HUES6 (cell line): ENCODE measurements at regions not wholly inside any gene's neighbourhood (a gene's known extent, or its start where the extent isn't known, plus 50 kb on each side); places are given as distances from the start of the nearest gene placed in this dataset.

ENCODE experiments used
- H3K27ac ChIP-seq: 2 replicates; pipeline ENCODE4 v1.7.0; 2013; ENCODE audit warnings: low read depth, mild to moderate bottlenecking, low read length, inconsistent platforms
- H3K27me3 ChIP-seq: 2 replicates; pipeline ENCODE4 v1.6.1; 2013; ENCODE audit warnings: low read length; ENCODE audit not compliant: control insufficient read depth, insufficient read depth
- H3K36me3 ChIP-seq: 2 replicates; pipeline ENCODE4 v1.6.1; 2013; ENCODE audit warnings: low read length; ENCODE audit not compliant: control insufficient read depth, insufficient read depth
- H3K4me1 ChIP-seq: 2 replicates; pipeline ENCODE4 v1.6.1; 2013; ENCODE audit warnings: low read length; ENCODE audit not compliant: control insufficient read depth, insufficient read depth
- H3K4me3 ChIP-seq: 2 replicates; pipeline ENCODE4 v1.5.1; 2013; ENCODE audit warnings: low read depth, low read length
- H3K9ac ChIP-seq: one replicate; pipeline ENCODE4 v1.6.1; 2013; ENCODE audit warnings: mild to moderate bottlenecking, low read length
- H3K9me3 ChIP-seq: 2 replicates; pipeline ENCODE4 v1.6.1; 2013; ENCODE audit warnings: low read depth, low read length; ENCODE audit not compliant: control insufficient read depth, insufficient read depth

- Histone ChIP-seq H3K4me3 (no peak overlapping the region), H3K9ac (no peak overlapping the region), H3K27me3 (no peaks in the 10 kb centered on the region), H3K9me3 (no peaks in the 10 kb centered on the region), H3K27ac (no peak overlapping the region), H3K4me1 (no peaks in the 10 kb centered on the region), H3K36me3 (no peaks in the 10 kb centered on the region)
Observed at GRCh38 chr3:117003501-117003900, 293.9 kb downstream of the TUSC7 start.

GRCh38 chr3:117005274-117005673 is 295.7 kb downstream of the TUSC7 start:
- Histone ChIP-seq H3K9me3 (no peaks in the 10 kb centered on the region), H3K4me3 (no peak overlapping the region), H3K27ac (no peak overlapping the region), H3K9ac (no peak overlapping the region), H3K36me3 (no peaks in the 10 kb centered on the region), H3K4me1 (no peaks in the 10 kb centered on the region), H3K27me3 (no peaks in the 10 kb centered on the region)

DNA sequence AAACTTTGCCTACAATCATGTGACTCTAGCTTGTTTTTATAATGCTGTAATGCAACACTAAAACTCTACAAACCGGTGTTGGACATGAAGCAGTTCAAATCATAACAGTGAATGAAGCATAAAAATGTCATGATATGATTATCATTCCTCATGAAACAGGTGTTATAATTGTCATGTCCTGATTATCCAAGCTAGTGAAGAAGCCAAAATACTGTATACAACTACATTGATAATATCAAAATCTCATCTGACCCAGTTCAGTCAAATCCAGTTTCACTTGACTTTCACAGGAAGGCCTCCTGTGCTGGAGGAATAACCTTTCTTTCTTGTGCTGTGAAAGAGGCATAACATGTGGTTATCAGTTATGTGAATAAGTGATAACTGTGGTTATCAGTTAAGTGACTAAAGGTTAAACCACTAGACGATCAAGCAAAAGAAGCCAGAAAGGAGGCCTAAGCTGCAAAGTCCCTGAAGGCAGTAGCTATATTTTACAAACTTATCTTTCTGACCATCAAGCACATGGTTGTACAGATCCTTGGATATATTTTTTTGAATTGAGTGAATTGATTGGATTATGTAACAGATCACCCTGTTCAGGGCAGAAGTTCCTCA is 296.4 kb downstream of the TUSC7 start:
- Histone ChIP-seq H3K27me3 (no peaks in the 10 kb centered on the region), H3K27ac (no peak overlapping the region), H3K9me3 (no peaks in the 10 kb centered on the region), H3K4me3 (no peak overlapping the region), H3K36me3 (no peaks in the 10 kb centered on the region), H3K9ac (no peak overlapping the region), H3K4me1 (no peaks in the 10 kb centered on the region)

DNA sequence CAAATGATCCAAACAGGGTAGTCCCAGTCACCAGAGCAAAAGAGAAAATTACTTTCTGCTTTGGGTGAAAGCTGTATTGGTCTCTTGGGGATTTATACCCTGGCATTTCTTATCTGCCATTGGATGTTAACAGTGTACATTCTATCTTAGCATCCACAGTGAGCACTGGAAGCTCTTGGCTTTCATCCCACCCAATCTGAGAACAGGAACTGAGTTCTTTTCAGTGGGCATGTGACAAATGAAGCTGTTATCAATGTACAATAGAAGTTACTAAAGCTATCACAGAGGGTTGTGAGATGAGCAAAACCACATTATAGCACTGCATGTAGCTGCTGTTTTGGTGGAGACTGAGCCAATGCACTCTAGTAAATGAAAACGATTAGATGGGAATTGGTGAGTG is 300.7 kb downstream of the TUSC7 start:
- Histone ChIP-seq H3K9me3 (no peaks in the 10 kb centered on the region), H3K4me3 (no peak overlapping the region), H3K36me3 (no peaks in the 10 kb centered on the region), H3K9ac (no peak overlapping the region), H3K27me3 (no peaks in the 10 kb centered on the region), H3K27ac (no peak overlapping the region), H3K4me1 (no peaks in the 10 kb centered on the region)

- Histone ChIP-seq H3K9ac (no peak overlapping the region), H3K27me3 (no peaks in the 10 kb centered on the region), H3K4me1 (peaks cover 3% of the 10 kb centered on the region; the same call in 1 of the 2 replicates), H3K27ac (no peak overlapping the region), H3K9me3 (no peaks in the 10 kb centered on the region), H3K4me3 (no peak overlapping the region), H3K36me3 (no peaks in the 10 kb centered on the region)
Observed at GRCh38 chr3:117011687-117012250, 302.2 kb downstream of the TUSC7 start.

GRCh38 chr3:117016378-117016777 is 306.8 kb downstream of the TUSC7 start:
- no peaks in the 10 kb centered on the region for H3K36me3 ChIP-seq
- no peaks in the 10 kb centered on the region for H3K27me3 ChIP-seq
- no peak overlapping the region for H3K27ac ChIP-seq

GRCh38 chr3:117017135-117017894 is 307.7 kb downstream of the TUSC7 start:
- H3K4me1 ChIP-seq = peaks cover 3% of the 10 kb centered on the region; the same call in 1 of the 2 replicates
- H3K27me3 ChIP-seq = no peaks in the 10 kb centered on the region
- H3K4me3 ChIP-seq = no peak overlapping the region
- H3K36me3 ChIP-seq = no peaks in the 10 kb centered on the region
- no peak overlapping the region for H3K27ac ChIP-seq
- no peak overlapping the region for H3K9ac ChIP-seq
- H3K9me3 ChIP-seq = no peaks in the 10 kb centered on the region

More at GRCh38 chr3:117016378-117016777, 306.8 kb downstream of the TUSC7 start:
- no peak overlapping the region for H3K4me3 ChIP-seq
- peaks cover 3% of the 10 kb centered on the region; the same call in 1 of the 2 replicates for H3K4me1 ChIP-seq
- H3K9ac ChIP-seq = no peak overlapping the region
- no peaks in the 10 kb centered on the region for H3K9me3 ChIP-seq

DNA sequence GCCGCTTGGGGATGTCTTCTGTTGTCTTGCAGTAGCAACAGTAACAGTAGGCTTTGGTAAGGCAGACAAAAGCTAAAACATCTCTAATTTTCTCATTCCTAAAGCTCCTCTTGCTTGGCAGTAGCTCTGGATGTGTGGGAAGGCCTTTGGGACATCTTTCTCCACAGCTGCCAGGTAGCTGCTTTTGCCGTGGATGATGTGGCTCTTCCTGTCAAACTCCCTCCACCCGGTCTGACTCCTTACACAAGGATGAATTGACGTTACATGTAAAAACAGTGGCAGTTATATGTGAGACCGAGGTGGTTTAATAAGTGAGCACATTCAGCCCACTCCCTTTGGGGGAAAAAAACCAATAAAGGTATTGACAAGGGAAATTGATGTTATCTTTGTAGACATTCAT is 309.1 kb downstream of the TUSC7 start:
- Histone ChIP-seq H3K36me3 (no peaks in the 10 kb centered on the region), H3K9ac (no peak overlapping the region), H3K27me3 (no peaks in the 10 kb centered on the region), H3K27ac (no peak overlapping the region), H3K4me3 (no peak overlapping the region), H3K4me1 (peaks cover 3% of the 10 kb centered on the region; the same call in 1 of the 2 replicates), H3K9me3 (no peaks in the 10 kb centered on the region)

GRCh38 chr3:117019082-117019713 is 309.6 kb downstream of the TUSC7 start:
- Histone ChIP-seq H3K4me1 (peaks cover 3% of the 10 kb centered on the region; the same call in 1 of the 2 replicates), H3K27me3 (no peaks in the 10 kb centered on the region), H3K4me3 (no peak overlapping the region), H3K9ac (no peak overlapping the region), H3K27ac (no peak overlapping the region), H3K36me3 (no peaks in the 10 kb centered on the region), H3K9me3 (no peaks in the 10 kb centered on the region)

GRCh38 chr3:117026401-117026800 is 316.8 kb downstream of the TUSC7 start:
- H3K27ac ChIP-seq = no peak overlapping the region
- peaks cover 6% of the 10 kb centered on the region; the same call in 1 of the 2 replicates for H3K9me3 ChIP-seq
- H3K9ac ChIP-seq = no peak overlapping the region
- no peaks in the 10 kb centered on the region for H3K4me1 ChIP-seq
- no peaks in the 10 kb centered on the region for H3K36me3 ChIP-seq
- no peak overlapping the region for H3K4me3 ChIP-seq
- peaks cover 3% of the 10 kb centered on the region; the same call in 1 of the 2 replicates for H3K27me3 ChIP-seq

DNA sequence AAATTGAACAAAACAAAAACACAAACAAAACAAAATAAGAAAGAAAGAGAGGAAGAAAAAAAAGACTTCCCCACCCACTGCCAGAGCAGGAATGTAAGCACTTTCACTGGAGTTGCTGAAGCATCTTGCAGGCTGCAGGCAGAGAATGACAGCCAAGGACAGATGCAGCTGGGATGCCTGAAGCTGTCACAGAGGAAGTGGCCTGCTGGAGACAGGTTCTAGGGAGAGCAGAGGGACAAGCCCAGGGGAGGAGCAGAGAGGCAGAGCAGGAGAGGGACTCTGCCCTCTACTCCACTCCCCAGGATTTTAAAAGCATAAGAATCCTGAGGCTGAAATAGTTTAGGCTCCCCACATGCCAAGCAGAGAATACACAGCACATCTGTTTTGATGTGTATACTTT is 326.2 kb downstream of the TUSC7 start:
- no peak overlapping the region for H3K4me3 ChIP-seq
- no peak overlapping the region for H3K9ac ChIP-seq
- H3K27ac ChIP-seq = no peak overlapping the region
- no peaks in the 10 kb centered on the region for H3K36me3 ChIP-seq
- H3K27me3 ChIP-seq = no peaks in the 10 kb centered on the region
- peaks cover 6% of the 10 kb centered on the region; the same call in 1 of the 2 replicates for H3K9me3 ChIP-seq
- peaks cover 16% of the 10 kb centered on the region for H3K4me1 ChIP-seq
